Ishikawa (cell line): ENCODE measurements at regions not wholly inside any gene's neighbourhood (a gene's known extent, or its start where the extent isn't known, plus 50 kb on each side); places are given as distances from the start of the nearest gene placed in this dataset.

Experiments
- CEBPB ChIP-seq: IDR thresholded peaks from 2 replicates; pipeline ENCODE4 v1.6.1; 2012
- CREB1 ChIP-seq: IDR thresholded peaks from 2 replicates; pipeline ENCODE4 v1.6.1; 2012; ENCODE audit warnings: low read depth
- EGR1 ChIP-seq: IDR thresholded peaks from 2 replicates; pipeline ENCODE4 v1.6.1; 2012
- EP300 ChIP-seq: IDR thresholded peaks from 2 replicates; pipeline ENCODE4 v1.6.1; 2012; ENCODE audit warnings: borderline replicate concordance
- FOXM1 ChIP-seq: IDR thresholded peaks from 2 replicates; pipeline ENCODE4 v1.6.1; 2012; ENCODE audit warnings: low read depth, borderline replicate concordance
- NFIC ChIP-seq: IDR thresholded peaks from 2 replicates; pipeline ENCODE4 v1.6.1; 2012
- RAD21 ChIP-seq: IDR thresholded peaks from 2 replicates; pipeline ENCODE4 v1.6.1; 2012; ENCODE audit warnings: low read depth
- TAF1 ChIP-seq: IDR thresholded peaks from 2 replicates; pipeline ENCODE4 v1.6.1; 2012; ENCODE audit warnings: low read depth, mild to moderate bottlenecking
- TCF12 ChIP-seq: IDR thresholded peaks from 2 replicates; pipeline ENCODE4 v1.6.1; 2012; ENCODE audit warnings: low read depth
- TEAD4 ChIP-seq: IDR thresholded peaks from 2 replicates; pipeline ENCODE4 v1.6.1; 2012
- YY1 ChIP-seq: IDR thresholded peaks from 2 replicates; pipeline ENCODE4 v1.6.1; 2012; ENCODE audit warnings: low read depth
- ZBTB7A ChIP-seq: IDR thresholded peaks from 2 replicates; pipeline ENCODE4 v1.6.1; 2012; ENCODE audit warnings: low read depth
- TF ChIP-seq, protein P1 (sequence below): IDR thresholded peaks from 2 replicates; pipeline ENCODE4 v1.6.1; 2012
- TF ChIP-seq, protein P2 (sequence below): IDR thresholded peaks from 2 replicates; pipeline ENCODE4 v1.6.1; 2012; ENCODE audit warnings: low read depth, mild to moderate bottlenecking
- TF ChIP-seq, protein P3 (sequence below): IDR thresholded peaks from 2 replicates; pipeline ENCODE4 v1.6.1; 2012

DNA sequence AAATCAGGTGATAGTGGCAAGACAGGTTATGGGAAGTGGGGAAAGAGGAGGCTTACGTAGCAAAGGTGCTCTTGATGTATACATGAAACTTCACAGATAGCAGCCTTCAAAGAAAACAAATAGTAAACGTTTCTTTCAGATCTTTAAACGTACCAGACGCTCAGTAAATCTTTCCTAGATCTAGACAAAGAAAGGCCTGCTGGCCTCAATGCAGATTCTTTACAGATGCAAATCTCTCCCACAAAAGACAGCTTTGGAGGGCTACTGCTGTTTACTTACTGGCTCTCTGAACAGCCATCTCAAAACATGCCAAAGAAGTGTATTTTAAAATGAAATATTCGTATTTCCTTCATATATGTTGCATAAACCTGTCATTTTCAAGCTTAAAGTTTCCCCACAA lies 1279.9 kb upstream of the NRXN1 start:
- TF ChIP-seq, protein P1, sequence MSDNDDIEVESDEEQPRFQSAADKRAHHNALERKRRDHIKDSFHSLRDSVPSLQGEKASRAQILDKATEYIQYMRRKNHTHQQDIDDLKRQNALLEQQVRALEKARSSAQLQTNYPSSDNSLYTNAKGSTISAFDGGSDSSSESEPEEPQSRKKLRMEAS: no peak
- TF ChIP-seq TEAD4 (no peak), NFIC (no peak), CEBPB (no peak), TCF12 (no peak), TAF1 (no peak), CREB1 (no peak), EP300 (no peak), RAD21 (no peak), EGR1 (no peak), FOXM1 (no peak), ZBTB7A (no peak)
- TF ChIP-seq, protein P2, sequence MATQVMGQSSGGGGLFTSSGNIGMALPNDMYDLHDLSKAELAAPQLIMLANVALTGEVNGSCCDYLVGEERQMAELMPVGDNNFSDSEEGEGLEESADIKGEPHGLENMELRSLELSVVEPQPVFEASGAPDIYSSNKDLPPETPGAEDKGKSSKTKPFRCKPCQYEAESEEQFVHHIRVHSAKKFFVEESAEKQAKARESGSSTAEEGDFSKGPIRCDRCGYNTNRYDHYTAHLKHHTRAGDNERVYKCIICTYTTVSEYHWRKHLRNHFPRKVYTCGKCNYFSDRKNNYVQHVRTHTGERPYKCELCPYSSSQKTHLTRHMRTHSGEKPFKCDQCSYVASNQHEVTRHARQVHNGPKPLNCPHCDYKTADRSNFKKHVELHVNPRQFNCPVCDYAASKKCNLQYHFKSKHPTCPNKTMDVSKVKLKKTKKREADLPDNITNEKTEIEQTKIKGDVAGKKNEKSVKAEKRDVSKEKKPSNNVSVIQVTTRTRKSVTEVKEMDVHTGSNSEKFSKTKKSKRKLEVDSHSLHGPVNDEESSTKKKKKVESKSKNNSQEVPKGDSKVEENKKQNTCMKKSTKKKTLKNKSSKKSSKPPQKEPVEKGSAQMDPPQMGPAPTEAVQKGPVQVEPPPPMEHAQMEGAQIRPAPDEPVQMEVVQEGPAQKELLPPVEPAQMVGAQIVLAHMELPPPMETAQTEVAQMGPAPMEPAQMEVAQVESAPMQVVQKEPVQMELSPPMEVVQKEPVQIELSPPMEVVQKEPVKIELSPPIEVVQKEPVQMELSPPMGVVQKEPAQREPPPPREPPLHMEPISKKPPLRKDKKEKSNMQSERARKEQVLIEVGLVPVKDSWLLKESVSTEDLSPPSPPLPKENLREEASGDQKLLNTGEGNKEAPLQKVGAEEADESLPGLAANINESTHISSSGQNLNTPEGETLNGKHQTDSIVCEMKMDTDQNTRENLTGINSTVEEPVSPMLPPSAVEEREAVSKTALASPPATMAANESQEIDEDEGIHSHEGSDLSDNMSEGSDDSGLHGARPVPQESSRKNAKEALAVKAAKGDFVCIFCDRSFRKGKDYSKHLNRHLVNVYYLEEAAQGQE: no peak
- TF ChIP-seq, protein P3, sequence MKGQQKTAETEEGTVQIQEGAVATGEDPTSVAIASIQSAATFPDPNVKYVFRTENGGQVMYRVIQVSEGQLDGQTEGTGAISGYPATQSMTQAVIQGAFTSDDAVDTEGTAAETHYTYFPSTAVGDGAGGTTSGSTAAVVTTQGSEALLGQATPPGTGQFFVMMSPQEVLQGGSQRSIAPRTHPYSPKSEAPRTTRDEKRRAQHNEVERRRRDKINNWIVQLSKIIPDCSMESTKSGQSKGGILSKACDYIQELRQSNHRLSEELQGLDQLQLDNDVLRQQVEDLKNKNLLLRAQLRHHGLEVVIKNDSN: no peak

DNA sequence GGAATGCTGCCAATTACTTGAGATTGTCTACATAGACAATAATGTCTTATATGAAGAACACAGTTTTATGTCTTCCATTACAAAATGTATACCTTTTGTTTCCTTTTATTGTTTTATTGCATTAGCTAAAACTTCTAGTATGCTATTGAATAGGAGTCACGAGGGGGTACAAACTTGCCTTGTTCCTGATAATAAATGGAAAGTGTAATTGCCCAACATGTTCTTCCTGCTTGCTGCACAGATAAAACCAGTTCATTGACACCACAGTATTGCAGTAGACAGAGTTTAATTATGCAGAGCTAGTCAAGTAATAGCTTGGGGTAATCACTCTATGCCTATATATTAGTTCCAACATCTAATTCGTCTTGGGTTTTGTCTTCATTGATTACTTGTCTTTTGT lies 1276.2 kb upstream of the NRXN1 start:
- TF ChIP-seq, protein P3: no peak
- TF ChIP-seq RAD21 (no peak), FOXM1 (no peak)

DNA sequence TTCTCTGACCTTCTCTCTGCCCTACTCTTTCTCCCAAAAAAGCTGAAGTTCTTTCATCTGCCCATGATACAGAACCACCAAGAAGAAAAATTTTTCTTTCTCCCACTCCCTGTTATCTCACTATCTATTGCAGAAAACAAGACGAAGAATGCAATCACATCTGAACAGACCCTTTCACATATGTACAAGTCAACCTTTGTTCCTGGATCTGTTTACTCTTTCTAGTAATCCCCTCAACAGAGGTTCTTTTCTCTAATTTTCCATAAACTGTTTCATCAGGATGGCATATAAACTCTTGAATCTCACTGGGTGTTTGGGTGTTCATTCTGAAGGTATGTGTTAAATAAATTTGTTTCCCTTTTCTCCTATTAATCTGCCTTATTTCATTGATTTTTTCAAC lies 1262.7 kb upstream of the NRXN1 start:
- no peak for TF ChIP-seq CEBPB
- TF ChIP-seq TCF12: no peak
- no peak for TF ChIP-seq FOXM1
- TF ChIP-seq NFIC: no peak
- no peak for TF ChIP-seq RAD21
- no peak for TF ChIP-seq TEAD4
- TF ChIP-seq, protein P1: no peak
- TF ChIP-seq YY1: no peak
- no peak for TF ChIP-seq CREB1
- TF ChIP-seq, protein P3: no peak
- TF ChIP-seq, protein P2: no peak
- no peak for TF ChIP-seq ZBTB7A
- no peak for TF ChIP-seq TAF1
- no peak for TF ChIP-seq EGR1
- TF ChIP-seq EP300: no peak

DNA sequence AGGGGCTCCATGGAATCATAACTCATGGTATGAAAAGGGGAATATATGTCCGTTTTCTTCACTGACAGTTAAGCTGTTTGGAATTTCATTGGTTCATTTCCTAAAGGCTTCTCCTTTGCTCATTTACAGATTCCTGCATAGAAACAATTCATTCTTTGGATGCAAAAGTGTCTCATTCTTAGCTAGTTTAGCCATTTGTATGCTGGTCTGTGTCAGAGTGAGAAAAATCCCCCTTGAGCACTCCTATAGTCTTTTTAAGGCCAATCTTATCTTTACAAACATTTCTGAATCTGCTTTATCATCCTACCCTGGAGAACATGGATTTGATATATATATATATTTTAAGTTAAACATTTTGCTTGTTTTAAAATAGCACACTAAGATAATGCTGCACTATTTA lies 1260.9 kb upstream of the NRXN1 start:
- TF ChIP-seq ZBTB7A (no peak), TCF12 (no peak), RAD21 (no peak), FOXM1 (no peak), TAF1 (no peak), CREB1 (no peak), EGR1 (no peak), EP300 (no peak), TEAD4 (no peak), NFIC (no peak)
- TF ChIP-seq, protein P2: no peak
- TF ChIP-seq, protein P3: no peak
- TF ChIP-seq, protein P1: no peak
